ENCODE measurements at regions not wholly inside any gene's neighbourhood (a gene's known extent, or its start where the extent isn't known, plus 50 kb on each side); places are given as distances from the start of the nearest gene placed in this dataset.

- no peak for DNase-seq
Observed at GRCh38 chr14:100399052-100399849, 76.1 kb downstream of the SLC25A47 start.

DNA sequence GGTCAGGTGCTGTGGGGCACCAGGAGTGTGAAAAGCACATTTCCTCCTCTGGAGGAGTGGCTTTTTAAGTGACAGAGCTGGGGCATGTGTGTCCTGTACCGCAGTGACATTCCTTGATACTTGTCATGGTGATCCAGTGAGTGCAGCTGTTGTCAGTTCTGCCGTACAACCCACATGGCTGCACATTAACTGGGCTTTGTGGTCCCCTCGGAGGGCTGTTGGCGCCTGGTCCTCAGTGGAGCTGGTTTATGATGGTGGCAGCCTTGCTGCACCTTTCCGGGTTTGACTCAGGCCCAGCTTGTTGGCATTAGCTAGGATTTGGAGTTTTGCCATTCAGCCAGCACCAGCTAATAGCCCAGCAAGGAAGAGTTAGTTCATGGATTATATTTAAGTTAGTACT is 77.0 kb downstream of the SLC25A47 start:
- peak; percentile 38 for DNase-seq

- no peak for DNase-seq
Observed at GRCh38 chr14:100401031-100401692, 78.0 kb downstream of the SLC25A47 start.

GRCh38 chr14:100401792-100402191 is 78.7 kb downstream of the SLC25A47 start:
- DNase-seq = no peak

DNA sequence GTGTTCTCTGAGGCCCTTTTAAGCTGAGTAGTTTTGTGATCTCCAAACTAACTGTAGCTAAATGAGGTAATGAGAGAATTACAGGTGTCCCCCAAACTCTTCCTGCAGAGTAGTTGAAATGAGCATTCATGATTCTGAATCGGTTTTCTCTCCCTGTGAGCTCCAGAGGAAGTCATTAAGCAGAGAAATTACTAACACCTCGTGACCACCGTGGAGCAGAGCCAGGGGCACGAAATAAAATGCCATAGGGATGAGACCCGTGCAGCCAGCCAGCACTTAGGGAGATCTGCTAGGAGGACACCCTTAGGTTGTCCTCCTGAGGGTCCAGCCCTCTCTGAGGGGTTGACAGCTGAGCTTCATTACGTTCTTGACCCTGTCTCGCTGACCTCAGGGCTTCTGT is 79.5 kb downstream of the SLC25A47 start:
- DNase-seq = peak; percentile 47

GRCh38 chr14:100403105-100403504 is 80.0 kb downstream of the SLC25A47 start:
- DNase-seq = no peak

GRCh38 chr14:100403802-100404365 is 80.7 kb downstream of the SLC25A47 start:
- no peak for DNase-seq

- DNase-seq = no peak
Observed at GRCh38 chr14:100404419-100404818, 81.3 kb downstream of the SLC25A47 start.

- no peak for DNase-seq
Observed at GRCh38 chr14:100405760-100406455, 82.8 kb downstream of the SLC25A47 start.

DNA sequence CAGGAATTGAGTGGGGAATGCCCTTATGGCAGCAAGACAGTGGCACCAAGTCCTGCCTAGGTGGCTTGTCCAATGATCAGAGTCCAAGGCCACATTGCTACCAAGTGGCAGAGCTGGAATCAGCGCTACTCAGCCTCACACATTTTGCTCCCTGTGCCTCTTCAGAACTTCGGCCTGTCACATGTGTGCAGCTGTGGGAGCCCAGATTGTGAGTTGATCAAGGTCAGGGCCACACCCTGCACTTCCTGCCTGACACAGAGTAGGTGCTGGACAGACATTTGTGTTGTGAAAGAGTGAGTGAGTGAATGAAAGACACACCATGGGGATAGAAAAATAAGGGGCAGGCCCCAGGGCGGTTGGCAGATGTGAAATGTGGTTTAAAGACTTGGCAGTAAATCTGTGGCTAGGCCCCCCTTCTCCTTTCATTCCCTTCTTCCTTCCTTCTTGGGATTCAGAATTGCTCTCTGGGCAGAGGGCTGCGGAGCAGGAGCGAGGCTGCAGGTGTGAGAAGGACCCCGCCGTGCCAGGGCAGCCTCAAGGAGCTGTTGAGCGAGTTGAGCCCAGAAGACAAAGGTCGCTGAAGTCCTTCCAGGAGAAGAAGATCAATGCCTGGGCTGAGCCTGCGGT is 83.5 kb downstream of the SLC25A47 start:
- DNase-seq = no peak

DNA sequence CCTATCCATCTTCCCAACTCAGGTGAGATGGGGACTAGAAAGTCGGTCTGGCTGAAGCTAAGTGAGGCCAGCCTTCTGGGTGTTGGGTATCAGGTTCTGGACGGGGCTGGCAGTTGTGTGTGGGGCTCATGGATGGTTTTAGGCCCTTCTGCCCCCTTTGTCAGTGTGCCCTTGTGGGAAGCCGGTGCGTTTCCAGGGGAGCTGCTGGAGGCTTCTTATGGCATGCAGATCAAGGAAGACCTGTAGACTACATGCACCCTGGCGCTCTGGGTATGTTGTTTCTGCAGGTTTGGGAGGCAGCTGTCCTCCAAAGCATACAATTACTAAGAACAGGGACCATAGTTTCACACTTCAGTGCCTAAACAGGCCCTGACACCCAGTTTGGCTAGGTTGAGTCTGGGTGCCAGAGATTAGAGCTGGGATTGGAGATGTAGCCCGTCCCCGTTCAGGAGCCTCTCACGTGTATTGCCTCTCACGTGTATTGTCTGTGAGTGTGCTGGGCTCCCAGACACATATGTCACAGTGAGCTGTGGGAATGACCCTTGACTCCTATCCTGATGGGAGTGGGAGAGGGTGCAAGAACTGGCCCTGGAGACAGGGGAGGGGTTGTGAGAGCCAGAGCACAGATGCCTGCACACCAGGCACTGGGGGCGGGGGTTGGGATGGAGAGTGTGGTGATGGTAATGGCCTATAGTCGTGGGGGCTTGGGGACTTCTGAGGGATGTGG is 84.4 kb downstream of the SLC25A47 start:
- no peak for DNase-seq

GRCh38 chr14:100408350-100409002 is 85.3 kb downstream of the SLC25A47 start:
- no peak for DNase-seq

DNA sequence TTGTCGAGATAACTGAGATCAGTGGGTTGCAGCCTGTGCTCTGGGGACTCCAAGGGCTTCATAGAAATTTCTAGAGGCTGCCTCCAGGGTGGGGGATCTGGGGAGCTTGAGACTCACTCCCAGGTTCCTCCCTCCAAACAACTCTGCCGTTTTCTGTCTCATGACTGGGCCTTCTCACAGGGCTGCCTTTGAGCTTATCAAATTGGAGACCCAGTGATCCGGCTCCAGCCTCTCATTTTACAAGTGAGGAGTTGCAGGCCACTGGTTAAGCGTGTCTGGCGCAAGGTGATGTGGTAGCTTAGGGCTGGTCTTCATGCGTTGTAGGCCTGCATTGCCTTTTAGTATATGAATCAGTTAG is 85.8 kb downstream of the SLC25A47 start:
- no peak for DNase-seq

DNA sequence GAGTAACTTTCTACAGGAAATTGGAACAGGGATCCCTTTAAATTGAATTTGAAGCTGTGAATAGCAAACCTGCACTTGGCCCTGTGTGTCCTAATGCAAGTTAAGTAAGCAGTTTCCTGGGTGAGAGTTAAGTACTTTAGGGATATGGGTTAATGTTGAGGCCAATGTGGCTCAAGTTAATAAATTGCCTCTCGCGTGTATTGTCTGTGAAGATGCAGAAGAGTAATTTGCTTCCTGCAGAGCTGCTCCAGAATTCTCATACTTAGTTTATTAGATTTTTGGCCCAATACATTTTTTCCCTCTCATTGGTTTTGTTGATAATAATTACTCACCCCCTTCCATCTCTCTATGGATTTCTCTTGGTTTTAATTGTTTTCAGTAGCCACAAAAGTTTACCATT is 86.5 kb downstream of the SLC25A47 start:
- no peak for DNase-seq

DNA sequence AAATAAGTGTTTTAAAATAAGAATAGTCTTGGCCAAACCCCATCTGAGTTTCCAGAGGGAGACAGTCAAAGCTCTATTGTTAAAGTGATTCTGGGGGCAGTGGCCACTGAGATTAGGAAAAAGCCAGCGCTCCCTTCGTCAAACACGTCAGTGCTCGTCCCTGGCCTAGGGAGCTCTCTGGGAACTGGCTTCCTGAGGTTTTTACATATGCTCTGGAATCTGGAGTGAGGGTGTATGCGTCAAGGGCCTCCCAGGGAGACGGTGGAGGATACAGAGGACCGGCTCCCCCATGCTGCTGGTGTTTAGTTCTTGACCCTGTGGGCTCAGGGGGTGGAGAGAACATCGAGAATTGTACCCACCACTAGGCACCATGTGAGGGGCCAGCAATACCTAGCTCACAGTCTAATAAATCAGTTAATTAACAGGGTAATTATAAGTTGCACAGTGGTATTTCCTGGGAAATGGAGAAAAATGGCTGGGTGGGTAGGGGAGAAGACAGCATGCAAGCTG is 87.0 kb downstream of the SLC25A47 start:
- DNase-seq = no peak

DNA sequence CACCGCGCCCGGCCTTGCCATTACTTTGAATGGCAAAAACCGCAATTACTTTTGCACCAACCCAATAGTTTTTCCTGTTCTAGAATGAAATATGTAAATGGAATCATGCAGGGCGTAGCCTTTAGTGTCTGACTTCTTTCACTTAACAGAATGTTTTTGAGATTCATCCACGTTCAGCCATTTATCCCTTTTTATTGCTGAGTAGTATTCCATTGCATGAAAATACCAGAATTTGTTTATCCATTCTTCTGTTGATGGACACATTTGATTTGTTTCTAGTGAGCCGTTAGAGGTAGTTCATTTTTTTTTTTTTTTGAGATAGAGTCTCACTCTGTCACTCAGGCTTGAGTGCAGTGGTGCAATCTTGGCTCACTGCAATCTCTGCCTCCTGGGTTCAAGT is 90.6 kb downstream of the SLC25A47 start:
- no peak for DNase-seq

- no peak for DNase-seq
Observed at GRCh38 chr14:100415226-100415625, 92.1 kb downstream of the SLC25A47 start.

- no peak for DNase-seq
Observed at GRCh38 chr14:100416081-100416680, 93.0 kb downstream of the SLC25A47 start.

DNA sequence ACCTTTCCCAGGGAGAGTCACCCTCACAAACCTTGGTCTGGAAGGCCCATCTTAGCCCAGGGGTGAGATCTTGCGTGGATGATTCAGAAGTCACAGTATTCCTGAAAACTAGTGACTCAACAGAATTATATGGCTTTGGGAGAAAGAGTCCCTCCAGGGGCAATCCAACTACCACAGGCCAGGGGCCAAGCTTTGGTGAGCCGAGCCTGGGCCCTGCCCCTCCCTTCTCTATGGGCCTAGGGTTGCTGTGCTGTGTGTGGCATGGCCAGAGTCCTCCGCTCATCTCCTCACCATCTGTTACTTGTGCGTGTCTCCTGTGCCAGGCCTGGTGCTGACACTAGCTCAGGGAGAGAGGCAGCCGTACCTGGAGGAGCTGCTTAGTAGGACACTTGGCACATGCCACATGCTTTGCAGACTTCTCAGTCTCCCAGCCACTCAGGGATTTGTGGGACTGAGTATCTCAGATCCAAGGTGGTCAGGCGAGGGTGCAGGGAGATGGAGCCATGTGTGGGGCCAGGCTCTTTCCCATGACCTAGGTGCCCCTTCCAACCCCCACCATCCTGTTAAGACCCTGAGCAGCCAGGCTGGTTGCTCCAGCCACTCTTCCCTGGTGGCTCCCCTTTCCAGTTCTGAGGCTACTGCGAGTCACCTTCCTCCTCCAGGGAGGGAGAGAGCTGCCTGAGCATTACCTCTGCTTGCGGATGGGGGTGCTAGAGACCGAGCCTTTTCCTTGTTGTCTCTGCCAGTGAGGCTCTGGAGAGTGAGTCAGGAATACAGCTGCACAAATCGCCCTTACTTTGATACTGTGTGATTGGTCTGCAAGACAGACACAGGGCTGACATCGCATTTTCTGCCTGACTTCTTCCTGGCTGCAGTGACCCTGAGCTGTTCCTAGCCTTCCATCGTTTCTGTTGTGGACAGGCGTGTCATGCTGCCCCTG is 94.1 kb downstream of the SLC25A47 start:
- peak; percentile 98 for DNase-seq

DNA sequence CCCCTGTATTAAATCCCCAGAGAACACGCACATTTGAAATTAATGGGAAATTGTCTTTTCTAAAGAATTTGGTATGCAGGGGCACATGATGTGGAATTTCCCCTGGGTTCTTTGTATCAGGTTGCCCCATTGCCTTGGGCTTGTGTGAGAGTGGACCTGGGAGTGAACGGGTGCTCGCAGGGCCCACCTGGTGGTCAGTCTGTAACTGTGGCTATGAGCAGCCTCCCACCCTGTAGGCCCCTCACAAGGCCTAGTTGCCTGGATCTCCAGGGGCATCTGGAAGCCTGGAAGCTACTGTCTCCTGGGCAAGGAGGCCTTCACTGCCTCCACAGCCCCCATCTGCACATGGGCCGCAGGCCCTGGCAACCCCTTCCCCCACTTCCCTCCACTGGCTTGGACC is 96.7 kb downstream of the SLC25A47 start:
- no peak for DNase-seq
